Mesenchymal stem cell (in vitro differentiated cells and primary cell): ENCODE measurements at regions not wholly inside any gene's neighbourhood (a gene's known extent, or its start where the extent isn't known, plus 50 kb on each side); places are given as distances from the start of the nearest gene placed in this dataset.

Source experiments
- DNase-seq: peaks from one replicate; pipeline ENCODE4 v3.0.0-alpha.2; 2013
- H2AFZ ChIP-seq: one replicate; pipeline ENCODE4 v1.6.1; 2013; ENCODE audit warnings: low read depth, mild to moderate bottlenecking, control low read depth, inconsistent platforms, low read length, moderate library complexity
- H2AK5ac ChIP-seq: 2 replicates; pipeline ENCODE4 v1.6.1; 2013; ENCODE audit warnings: low read length, moderate library complexity, mild to moderate bottlenecking, inconsistent platforms; ENCODE audit not compliant: severe bottlenecking
- H2BK120ac ChIP-seq: one replicate; pipeline ENCODE4 v1.6.1; 2013; ENCODE audit warnings: low read depth, mild to moderate bottlenecking, inconsistent platforms, low read length, moderate library complexity
- H2BK12ac ChIP-seq, 2 experiments: one replicate each; pipeline ENCODE4 v1.6.1; 2013; ENCODE audit warnings: inconsistent platforms in 2 of 2, low read length in 2 of 2, mild to moderate bottlenecking in 2 of 2, moderate library complexity in 2 of 2, control low read depth in 1 of 2
- H2BK15ac ChIP-seq: one replicate; pipeline ENCODE4 v1.6.1; 2013; ENCODE audit warnings: mild to moderate bottlenecking, low read depth, inconsistent platforms; ENCODE audit not compliant: poor library complexity, severe bottlenecking
- H2BK5ac ChIP-seq: 2 replicates; pipeline ENCODE4 v1.6.1; 2013; ENCODE audit warnings: low read depth, mild to moderate bottlenecking, low read length, control low read depth, inconsistent platforms; ENCODE audit not compliant: poor library complexity, severe bottlenecking
- H3K14ac ChIP-seq, 2 experiments: one replicate each; pipeline ENCODE4 v1.6.1; 2013; ENCODE audit warnings: inconsistent platforms in 2 of 2, low read length in 2 of 2, control low read depth in 1 of 2, mild to moderate bottlenecking in 1 of 2, moderate library complexity in 1 of 2
- H3K18ac ChIP-seq, 2 experiments: one replicate each; pipeline ENCODE4 v1.6.1; 2013; ENCODE audit warnings: inconsistent platforms in 2 of 2, low read length in 2 of 2, control low read depth in 1 of 2, low read depth in 1 of 2, mild to moderate bottlenecking in 1 of 2
- H3K23ac ChIP-seq, 2 experiments: one replicate each; pipeline ENCODE4 v1.6.1; 2013; ENCODE audit warnings: inconsistent platforms in 2 of 2, low read length in 2 of 2, mild to moderate bottlenecking in 2 of 2, moderate library complexity in 2 of 2, control low read depth in 1 of 2
- H3K27ac ChIP-seq: 2 replicates; pipeline ENCODE4 v1.5.1; 2013; ENCODE audit warnings: mild to moderate bottlenecking, moderate library complexity, low read length, control low read depth, inconsistent platforms; ENCODE audit not compliant: poor library complexity, severe bottlenecking
- H3K27me3 ChIP-seq, 2 experiments: 2 replicates each; pipeline versions ENCODE4 v1.6.1 to v1.7.0; 2013; ENCODE audit warnings: low read length in 2 of 2, mild to moderate bottlenecking in 2 of 2, moderate library complexity in 2 of 2, control low read depth in 1 of 2, inconsistent platforms in 1 of 2; ENCODE audit not compliant: control insufficient read depth in 1 of 2, insufficient read depth in 1 of 2
- H3K36me3 ChIP-seq, 2 experiments: 2 replicates each; pipeline versions ENCODE4 v1.6.1 to v1.7.0; 2013; ENCODE audit warnings: low read length in 2 of 2, control low read depth in 1 of 2, inconsistent platforms in 1 of 2, low read depth in 1 of 2, mild to moderate bottlenecking in 1 of 2; ENCODE audit not compliant: insufficient read depth in 2 of 2, control insufficient read depth in 1 of 2
- H3K4ac ChIP-seq, 2 experiments: one replicate each; pipeline ENCODE4 v1.6.1; 2013; ENCODE audit warnings: inconsistent platforms in 2 of 2, low read length in 2 of 2, mild to moderate bottlenecking in 2 of 2, moderate library complexity in 2 of 2, control low read depth in 1 of 2, low read depth in 1 of 2
- H3K4me1 ChIP-seq: 2 replicates; pipeline ENCODE4 v1.6.1; 2013; ENCODE audit warnings: low read depth, low read length, control low read depth; ENCODE audit not compliant: control insufficient read depth, insufficient read depth
- H3K4me2 ChIP-seq: 2 replicates; pipeline ENCODE4 v1.6.1; 2013; ENCODE audit warnings: low read length, mild to moderate bottlenecking, inconsistent platforms; ENCODE audit not compliant: poor library complexity, severe bottlenecking
- H3K4me3 ChIP-seq, 2 experiments: 2 replicates each; pipeline versions ENCODE4 v1.5.1 to v1.7.0; 2013; ENCODE audit warnings: low read length in 2 of 2, mild to moderate bottlenecking in 2 of 2, control low read depth in 1 of 2, low read depth in 1 of 2; ENCODE audit not compliant: insufficient read depth in 1 of 2
- H3K79me1 ChIP-seq: replicated peaks from 2 replicates; pipeline ENCODE4 v1.6.1; 2013; ENCODE audit warnings: mild to moderate bottlenecking, control low read depth, low read length, inconsistent platforms; ENCODE audit not compliant: poor library complexity, severe bottlenecking
- H3K9ac ChIP-seq: 2 replicates; pipeline ENCODE4 v1.7.0; 2013; ENCODE audit warnings: mild to moderate bottlenecking, low read length, moderate library complexity
- H3K9me3 ChIP-seq: 2 replicates; pipeline ENCODE4 v1.7.0; 2013; ENCODE audit warnings: mild to moderate bottlenecking, low read length; ENCODE audit not compliant: control insufficient read depth
- H4K8ac ChIP-seq: one replicate; pipeline ENCODE4 v1.6.1; 2013; ENCODE audit warnings: inconsistent platforms, mild to moderate bottlenecking, low read length, moderate library complexity
- H4K91ac ChIP-seq: one replicate; pipeline ENCODE4 v1.6.1; 2013; ENCODE audit warnings: mild to moderate bottlenecking, low read length, inconsistent platforms
- WGBS: methylation state at CpG from one replicate; pipeline ENCODE4 v1.1.7; 2013; ENCODE audit warnings: mixed read lengths; 5-methylcytosine and 5-hydroxymethylcytosine counted together

GRCh38 chr5:104130320-104130719, 567.7 kb upstream of the NUDT12 start:
- H3K4me3 ChIP-seq, result no peak overlapping the region
- no peaks in the 10 kb centered on the region for H3K27me3 ChIP-seq
- no peaks in the 10 kb centered on the region for H3K79me1 ChIP-seq
- H3K14ac ChIP-seq, result no peak overlapping the region
- H2BK5ac ChIP-seq, result no peak overlapping the region
- H2AFZ ChIP-seq, result no peak overlapping the region
- H3K36me3 ChIP-seq, result no peaks in the 10 kb centered on the region
- no peak overlapping the region for H2BK120ac ChIP-seq
- no peaks in the 10 kb centered on the region for H3K4me1 ChIP-seq
- no peak overlapping the region for H3K9ac ChIP-seq
- H4K8ac ChIP-seq, result no peak overlapping the region
- H2BK15ac ChIP-seq, result no peak overlapping the region
- no peak overlapping the region for H3K4me2 ChIP-seq
- DNase-seq, result no peak
- no peak overlapping the region for H2BK12ac ChIP-seq
- peaks cover 16% of the 10 kb centered on the region for H3K9me3 ChIP-seq
- WGBS, result no CpG with 5 or more reads among the region's 3 CpGs
- no peak overlapping the region for H3K4ac ChIP-seq
- H2AK5ac ChIP-seq, result no peak overlapping the region
- H3K23ac ChIP-seq, result no peak overlapping the region
- no peak overlapping the region for H4K91ac ChIP-seq
- H3K18ac ChIP-seq, result no peak overlapping the region
- H3K27ac ChIP-seq, result no peak overlapping the region

DNA sequence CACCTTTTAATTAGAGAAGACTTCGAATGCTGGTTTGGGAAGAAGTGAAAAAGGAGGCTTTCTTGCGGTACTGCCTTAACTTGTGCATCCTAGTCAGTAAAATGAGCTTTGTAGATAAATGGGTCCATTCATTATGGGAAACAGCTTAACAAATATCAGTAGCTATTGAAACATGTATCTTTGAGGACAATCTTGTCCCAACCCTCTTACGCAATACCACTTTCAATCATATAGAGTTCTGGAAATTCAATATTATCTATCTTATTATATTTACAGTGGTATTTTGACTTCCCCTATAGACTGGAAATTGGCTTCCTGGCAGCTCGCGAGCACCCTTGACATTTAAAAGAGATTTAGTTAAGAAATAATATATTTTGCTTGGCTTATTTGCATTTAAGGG, 565.8 kb upstream of the NUDT12 start:
- H3K27ac ChIP-seq, result no peak overlapping the region
- no peak overlapping the region for H3K4ac ChIP-seq
- H2AFZ ChIP-seq, result no peak overlapping the region
- 100% methylated on average over 2 of the region's 5 CpGs for WGBS
- H2BK15ac ChIP-seq, result no peak overlapping the region
- no peak overlapping the region for H2AK5ac ChIP-seq
- H3K23ac ChIP-seq, result no peak overlapping the region
- DNase-seq, result no peak
- no peaks in the 10 kb centered on the region for H3K36me3 ChIP-seq
- H3K14ac ChIP-seq, result no peak overlapping the region
- H4K91ac ChIP-seq, result no peak overlapping the region
- no peaks in the 10 kb centered on the region for H3K27me3 ChIP-seq
- H3K9me3 ChIP-seq, result peaks cover 2% of the 10 kb centered on the region
- H3K79me1 ChIP-seq, result no peaks in the 10 kb centered on the region
- H2BK5ac ChIP-seq, result no peak overlapping the region
- no peak overlapping the region for H3K4me3 ChIP-seq
- no peak overlapping the region for H4K8ac ChIP-seq
- H3K18ac ChIP-seq, result no peak overlapping the region
- H3K4me1 ChIP-seq, result no peaks in the 10 kb centered on the region
- no peak overlapping the region for H2BK12ac ChIP-seq
- H2BK120ac ChIP-seq, result no peak overlapping the region
- H3K9ac ChIP-seq, result no peak overlapping the region
- H3K4me2 ChIP-seq, result no peak overlapping the region

GRCh38 chr5:104126980-104127379, 564.4 kb upstream of the NUDT12 start:
- no peak overlapping the region for H2BK5ac ChIP-seq
- no peak overlapping the region for H2AK5ac ChIP-seq
- H2BK15ac ChIP-seq, result no peak overlapping the region
- no peak overlapping the region for H4K8ac ChIP-seq
- no peak overlapping the region for H2AFZ ChIP-seq
- no peak overlapping the region for H3K9ac ChIP-seq
- H3K18ac ChIP-seq, result no peak overlapping the region
- no peaks in the 10 kb centered on the region for H3K36me3 ChIP-seq
- no peak overlapping the region for H3K4me2 ChIP-seq
- DNase-seq, result no peak
- no CpG with 5 or more reads among the region's 1 CpG for WGBS
- H3K4me1 ChIP-seq, result no peaks in the 10 kb centered on the region
- no peak overlapping the region for H3K27ac ChIP-seq
- H3K4ac ChIP-seq, result no peak overlapping the region
- no peak overlapping the region for H4K91ac ChIP-seq
- no peak overlapping the region for H2BK120ac ChIP-seq
- peaks cover 2% of the 10 kb centered on the region for H3K9me3 ChIP-seq
- no peaks in the 10 kb centered on the region for H3K79me1 ChIP-seq
- no peak overlapping the region for H2BK12ac ChIP-seq
- no peaks in the 10 kb centered on the region for H3K27me3 ChIP-seq
- H3K4me3 ChIP-seq, result no peak overlapping the region
- no peak overlapping the region for H3K23ac ChIP-seq
- H3K14ac ChIP-seq, result no peak overlapping the region

DNA sequence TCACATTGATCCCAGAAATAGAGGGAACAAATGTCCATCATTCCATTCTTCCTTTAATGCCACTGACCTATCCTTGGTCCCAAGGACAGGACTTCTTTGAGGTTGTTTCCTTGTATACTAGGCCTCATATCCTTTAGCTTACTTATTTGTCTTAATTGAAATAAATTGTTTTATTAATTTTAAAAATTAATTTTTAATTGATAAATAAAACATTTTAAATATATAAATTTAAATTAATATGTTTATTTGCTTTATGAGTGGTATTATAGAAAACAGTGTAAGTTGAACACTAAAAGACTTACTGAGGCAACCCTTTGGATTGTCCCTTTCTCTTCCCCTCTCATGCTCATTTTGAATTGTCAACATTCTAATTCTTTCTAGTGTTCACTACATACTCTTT, 556.9 kb upstream of the NUDT12 start:
- no peak for DNase-seq

More for the DNA sequence above, 556.9 kb upstream of the NUDT12 start:
- H3K9me3 ChIP-seq, result peaks cover 9% of the 10 kb centered on the region
- no peak overlapping the region for H3K27ac ChIP-seq
- no peak overlapping the region for H3K23ac ChIP-seq
- H2BK5ac ChIP-seq, result no peak overlapping the region
- H4K91ac ChIP-seq, result no peak overlapping the region
- H2BK120ac ChIP-seq, result no peak overlapping the region
- no peak overlapping the region for H2AFZ ChIP-seq
- no peak overlapping the region for H3K4me3 ChIP-seq
- H4K8ac ChIP-seq, result no peak overlapping the region
- no peak overlapping the region for H3K9ac ChIP-seq
- H2BK12ac ChIP-seq, result no peak overlapping the region
- no peak overlapping the region for H2BK15ac ChIP-seq
- no peak overlapping the region for H3K4me2 ChIP-seq
- no peak overlapping the region for H3K18ac ChIP-seq
- H3K36me3 ChIP-seq, result no peaks in the 10 kb centered on the region
- H3K79me1 ChIP-seq, result no peaks in the 10 kb centered on the region
- no peak overlapping the region for H2AK5ac ChIP-seq
- H3K4me1 ChIP-seq, result no peaks in the 10 kb centered on the region
- no peak overlapping the region for H3K14ac ChIP-seq
- H3K27me3 ChIP-seq, result no peaks in the 10 kb centered on the region
- no peak overlapping the region for H3K4ac ChIP-seq
